Skeletal muscle tissue (tissue), 3 donors: ENCODE measurements at regions not wholly inside any gene's neighbourhood (a gene's known extent, or its start where the extent isn't known, plus 50 kb on each side); places are given as distances from the start of the nearest gene placed in this dataset.

Experiments
- H3K27ac ChIP-seq: one replicate; pipeline ENCODE4 v1.7.0; 2013; ENCODE audit warnings: mild to moderate bottlenecking, low read depth, low read length, inconsistent platforms
- H3K27me3 ChIP-seq, 3 donors: one replicate each; pipeline ENCODE4 v1.7.0; 2013; ENCODE audit warnings: low read length in 3 of 3; ENCODE audit not compliant: control insufficient read depth in 3 of 3, insufficient read depth in 3 of 3
- H3K36me3 ChIP-seq, 3 donors: one replicate each; pipeline ENCODE4 v1.7.0; 2013; ENCODE audit warnings: low read length in 3 of 3; ENCODE audit not compliant: control insufficient read depth in 3 of 3, insufficient read depth in 3 of 3
- H3K4me1 ChIP-seq, 3 donors: one replicate each; pipeline ENCODE4 v1.7.0; 2013; ENCODE audit warnings: low read length in 3 of 3, mild to moderate bottlenecking in 3 of 3; ENCODE audit not compliant: control insufficient read depth in 3 of 3, insufficient read depth in 3 of 3
- H3K4me3 ChIP-seq, 3 donors: one replicate each; pipeline ENCODE4 v1.7.0; 2013; ENCODE audit warnings: low read length in 3 of 3
- H3K9ac ChIP-seq, 3 donors: one replicate each; pipeline ENCODE4 v1.7.0; 2013; ENCODE audit warnings: low read length in 3 of 3, mild to moderate bottlenecking in 3 of 3, moderate library complexity in 2 of 3, low read depth in 1 of 3
- H3K9me3 ChIP-seq, 3 donors: one replicate each; pipeline ENCODE4 v1.7.0; 2013; ENCODE audit warnings: low read length in 3 of 3; ENCODE audit not compliant: control insufficient read depth in 3 of 3
- donor health status: Osteomylitis.

DNA sequence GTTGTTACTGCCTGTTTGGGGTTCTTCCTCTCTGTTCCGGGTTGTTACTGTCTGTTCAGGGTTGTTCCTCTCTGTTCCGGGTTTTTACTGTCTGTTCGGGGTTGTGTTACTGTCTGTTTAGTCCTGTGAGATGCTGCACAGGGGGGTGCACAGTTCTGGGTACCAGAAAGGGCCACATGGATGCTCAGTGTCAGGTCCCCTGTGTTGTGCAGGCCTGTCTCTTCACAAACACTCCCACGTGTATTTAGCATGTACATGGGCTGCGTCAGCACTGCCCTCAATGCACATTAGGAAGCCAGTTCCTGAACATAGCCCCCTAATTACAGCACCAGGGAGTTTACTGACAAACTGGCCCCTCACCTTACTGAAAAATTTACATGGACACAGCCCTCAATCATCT, 118.5 kb downstream of the DLL1 start:
- Histone ChIP-seq H3K36me3 (no peaks in the 10 kb centered on the region), H3K27me3 (peaks cover 5 to 18% (median 7%) of the 10 kb centered on the region in 3 donors), H3K9ac (no peak overlapping the region), H3K9me3 (no peaks in the 10 kb centered on the region), H3K4me1 (peaks cover 8 to 13% (median 10%) of the 10 kb centered on the region in 3 donors), H3K27ac (no peak overlapping the region), H3K4me3 (no peak overlapping the region)

DNA sequence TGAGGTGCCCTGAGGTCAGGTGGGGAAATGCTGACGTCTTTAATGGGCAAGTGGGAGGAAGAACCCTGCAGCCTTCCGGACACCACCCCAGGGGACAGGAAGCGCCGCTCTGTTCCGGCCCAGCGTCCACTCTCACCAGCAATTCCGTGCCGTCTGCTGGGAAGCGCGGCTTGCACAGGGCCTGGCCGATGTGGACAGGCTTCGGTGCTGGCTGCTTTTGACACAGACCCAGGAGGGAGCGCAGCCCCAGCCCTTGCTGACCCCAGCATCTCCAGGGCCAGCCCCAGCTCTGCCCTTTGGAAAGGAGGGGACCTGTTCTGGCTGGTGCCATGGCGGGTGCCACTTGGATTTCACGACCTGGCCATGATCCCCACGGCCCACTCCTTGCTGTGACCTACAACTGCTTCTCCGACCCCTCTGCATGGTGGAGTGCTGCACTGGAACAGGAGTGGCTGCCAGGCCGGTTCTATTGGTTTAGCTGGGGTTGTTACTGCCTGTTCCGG, 123.2 kb downstream of the DLL1 start:
- peak overlapping the region in 1 of 3 donors; percentile 57 for H3K9ac ChIP-seq
- H3K27me3 ChIP-seq, result peaks cover 5 to 52% (median 20%) of the 10 kb centered on the region in 3 donors
- H3K36me3 ChIP-seq, result no peaks in the 10 kb centered on the region
- H3K4me3 ChIP-seq, result peak overlapping the region in 2 of 3 donors; percentile 35 to 41
- peak overlapping the region; percentile 30 for H3K27ac ChIP-seq
- peaks cover 24 to 25% (median 24%) of the 10 kb centered on the region in 3 donors for H3K4me1 ChIP-seq
- H3K9me3 ChIP-seq, result no peaks in the 10 kb centered on the region

DNA sequence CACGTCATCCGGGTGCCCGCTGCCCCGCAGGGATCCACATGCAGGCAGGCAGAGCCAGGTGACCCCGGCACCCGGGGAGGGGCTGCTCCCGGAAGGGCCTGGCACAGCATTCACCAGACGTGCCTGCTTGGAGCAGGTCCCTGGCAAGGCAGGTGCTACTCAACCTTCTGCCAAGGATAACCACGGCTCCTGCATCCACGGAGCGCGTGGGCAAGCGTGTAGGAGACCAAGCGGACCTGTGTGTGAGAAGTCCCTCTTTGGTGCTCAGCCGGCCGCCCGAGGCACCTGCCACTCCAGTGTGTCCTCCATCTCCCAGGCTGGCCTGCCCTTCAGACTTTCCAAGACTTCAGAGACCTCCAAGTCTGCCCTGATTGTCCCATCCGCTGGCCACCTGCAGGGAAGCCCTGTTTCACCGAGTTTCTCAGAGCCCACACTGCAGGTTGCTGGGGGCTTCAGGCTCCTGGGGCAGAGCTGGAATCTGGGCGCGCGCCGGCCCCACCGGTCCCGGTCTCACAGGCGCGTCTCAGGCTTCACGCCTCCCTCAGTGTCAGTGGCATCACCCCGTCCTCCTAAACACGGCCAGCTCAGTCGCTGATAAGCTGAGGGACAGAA, 124.3 kb downstream of the DLL1 start:
- H3K9ac ChIP-seq, result no peak overlapping the region
- peaks cover 24 to 25% (median 24%) of the 10 kb centered on the region in 3 donors for H3K4me1 ChIP-seq
- H3K36me3 ChIP-seq, result no peaks in the 10 kb centered on the region
- no peak overlapping the region for H3K4me3 ChIP-seq
- peaks cover 5 to 57% (median 20%) of the 10 kb centered on the region in 3 donors for H3K27me3 ChIP-seq
- H3K9me3 ChIP-seq, result no peaks in the 10 kb centered on the region
- no peak overlapping the region for H3K27ac ChIP-seq

DNA sequence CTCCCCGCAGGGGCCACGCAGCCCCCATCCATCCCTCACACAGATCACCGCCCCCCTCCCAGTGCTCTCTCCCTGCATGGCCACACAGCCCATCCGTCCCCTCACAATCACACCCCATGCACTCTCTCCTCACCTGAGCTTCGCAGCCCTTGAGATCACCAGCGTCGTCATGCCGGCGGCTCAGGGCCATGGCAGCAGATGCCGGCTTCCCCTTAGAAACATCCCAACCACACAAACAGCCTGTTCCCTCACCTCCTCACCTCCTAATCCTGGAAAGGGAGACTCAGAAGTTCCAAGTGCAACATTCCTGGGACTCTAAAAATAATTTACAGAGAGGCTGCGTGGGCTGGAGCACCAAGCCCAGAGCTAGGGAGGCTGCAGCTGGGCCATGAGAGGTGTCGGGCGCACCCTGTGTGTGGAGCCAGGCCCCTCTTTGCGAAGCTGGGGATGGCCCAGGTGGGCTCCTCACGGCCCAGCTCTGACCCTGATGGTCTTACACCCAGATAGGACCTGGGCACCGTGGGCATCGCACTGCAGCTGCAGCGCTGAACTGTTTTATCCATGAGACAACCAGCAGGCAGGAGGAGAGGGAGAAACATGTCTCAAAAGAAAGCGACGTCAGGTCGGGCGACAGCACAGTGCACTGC, 125.3 kb downstream of the DLL1 start:
- Histone ChIP-seq H3K27ac (no peak overlapping the region), H3K4me1 (peaks cover 24 to 25% (median 24%) of the 10 kb centered on the region in 3 donors), H3K9ac (peak overlapping the region; percentile 16 to 33 (median 23)), H3K9me3 (no peaks in the 10 kb centered on the region), H3K27me3 (peaks cover 5 to 57% (median 20%) of the 10 kb centered on the region in 3 donors), H3K36me3 (no peaks in the 10 kb centered on the region), H3K4me3 (peak overlapping the region in 1 of 3 donors; percentile 22)

DNA sequence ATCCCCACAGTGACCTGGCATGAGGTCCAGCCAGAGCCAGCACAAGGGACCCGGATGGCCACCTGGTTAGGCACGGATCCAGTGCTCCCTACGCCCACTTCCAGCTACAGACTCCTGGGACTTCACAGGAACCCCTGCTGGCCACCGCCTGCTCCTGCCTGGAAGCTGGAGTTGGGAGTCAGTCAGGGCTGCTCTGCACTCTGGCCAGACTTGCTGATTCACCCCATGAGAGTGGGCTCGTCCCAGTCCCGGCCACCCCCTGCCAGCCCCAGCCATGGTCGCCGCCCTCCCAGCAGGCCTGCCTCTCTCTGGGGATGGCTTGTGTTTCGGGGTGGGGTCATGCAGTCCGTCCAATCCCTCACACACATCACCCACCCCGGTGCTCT, 125.8 kb downstream of the DLL1 start:
- H3K27me3 ChIP-seq, result peaks cover 5 to 57% (median 20%) of the 10 kb centered on the region in 3 donors
- H3K9ac ChIP-seq, result peak overlapping the region in 2 of 3 donors; percentile 33
- peaks cover 24 to 25% (median 24%) of the 10 kb centered on the region in 3 donors for H3K4me1 ChIP-seq
- no peaks in the 10 kb centered on the region for H3K9me3 ChIP-seq
- no peaks in the 10 kb centered on the region for H3K36me3 ChIP-seq
- no peak overlapping the region for H3K4me3 ChIP-seq
- no peak overlapping the region for H3K27ac ChIP-seq

DNA sequence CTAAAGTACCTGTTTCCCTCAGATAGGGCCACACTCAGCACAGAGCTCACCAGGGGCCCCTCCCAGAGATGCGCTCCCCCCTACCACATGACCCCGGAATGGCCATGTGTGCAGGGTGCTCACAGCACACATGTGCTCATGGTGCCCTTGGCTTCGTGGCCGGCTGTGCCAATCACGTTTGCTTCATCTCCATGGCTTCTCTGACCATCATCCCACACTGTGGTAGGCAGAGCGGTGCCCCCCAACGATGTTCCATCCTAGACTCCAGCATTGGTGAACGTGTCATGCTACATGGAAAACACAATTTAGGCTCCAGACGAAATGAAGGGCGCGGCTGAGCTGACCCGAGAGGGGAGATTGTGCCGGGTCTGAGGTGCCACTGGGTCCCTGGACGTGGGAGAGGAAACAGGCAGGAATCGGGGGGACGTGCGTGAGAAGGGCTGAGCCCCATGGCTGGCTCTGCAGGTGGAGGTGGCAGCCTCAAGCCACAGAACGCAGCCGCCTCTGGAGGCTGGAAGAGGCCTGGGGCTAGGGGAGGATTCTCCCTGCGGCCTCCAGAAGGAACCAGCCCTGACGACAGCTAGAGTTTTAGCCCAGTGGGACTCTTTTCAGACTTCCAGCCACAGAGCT, 126.5 kb downstream of the DLL1 start:
- Histone ChIP-seq H3K9me3 (no peaks in the 10 kb centered on the region), H3K4me1 (peaks cover 24 to 25% (median 24%) of the 10 kb centered on the region in 3 donors), H3K27ac (no peak overlapping the region), H3K9ac (peak overlapping the region in 1 of 3 donors; percentile 33), H3K36me3 (no peaks in the 10 kb centered on the region), H3K4me3 (no peak overlapping the region), H3K27me3 (peaks cover 5 to 57% (median 23%) of the 10 kb centered on the region in 3 donors)

DNA sequence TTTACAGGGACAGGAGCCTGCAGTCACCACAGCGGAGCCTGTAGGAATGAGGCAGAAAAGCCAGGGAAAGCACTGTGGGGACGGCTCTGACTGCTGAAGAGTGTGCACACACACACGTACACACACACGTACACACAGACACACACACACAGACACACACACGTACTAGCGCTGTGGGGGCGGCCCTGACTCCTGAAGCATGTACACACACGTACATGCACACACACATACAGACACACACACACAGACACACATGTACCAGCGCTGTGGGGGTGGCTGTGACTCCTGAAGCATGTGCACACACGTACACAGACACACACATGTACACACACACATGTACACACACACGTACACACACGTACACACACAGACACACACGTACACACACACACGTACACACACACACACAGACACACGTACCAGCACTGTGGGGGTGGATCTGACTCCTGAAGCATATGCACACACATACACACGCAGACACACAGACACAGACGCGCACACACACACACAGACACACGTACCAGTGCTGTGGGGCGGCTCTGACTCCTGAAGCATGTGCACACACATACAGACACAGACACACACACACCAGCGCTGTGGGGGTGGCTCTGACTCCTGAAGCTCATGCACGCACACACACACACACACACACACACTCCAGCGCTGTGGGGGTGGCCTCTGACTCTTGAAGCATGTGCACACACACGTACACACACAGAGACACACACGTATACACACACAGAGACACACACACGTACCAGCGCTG, 127.3 kb downstream of the DLL1 start:
- Histone ChIP-seq H3K27me3 (peaks cover 5 to 50% (median 23%) of the 10 kb centered on the region in 3 donors), H3K4me1 (peaks cover 24 to 25% (median 24%) of the 10 kb centered on the region in 3 donors), H3K36me3 (no peaks in the 10 kb centered on the region), H3K4me3 (no peak overlapping the region), H3K27ac (no peak overlapping the region), H3K9ac (no peak overlapping the region), H3K9me3 (no peaks in the 10 kb centered on the region)

DNA sequence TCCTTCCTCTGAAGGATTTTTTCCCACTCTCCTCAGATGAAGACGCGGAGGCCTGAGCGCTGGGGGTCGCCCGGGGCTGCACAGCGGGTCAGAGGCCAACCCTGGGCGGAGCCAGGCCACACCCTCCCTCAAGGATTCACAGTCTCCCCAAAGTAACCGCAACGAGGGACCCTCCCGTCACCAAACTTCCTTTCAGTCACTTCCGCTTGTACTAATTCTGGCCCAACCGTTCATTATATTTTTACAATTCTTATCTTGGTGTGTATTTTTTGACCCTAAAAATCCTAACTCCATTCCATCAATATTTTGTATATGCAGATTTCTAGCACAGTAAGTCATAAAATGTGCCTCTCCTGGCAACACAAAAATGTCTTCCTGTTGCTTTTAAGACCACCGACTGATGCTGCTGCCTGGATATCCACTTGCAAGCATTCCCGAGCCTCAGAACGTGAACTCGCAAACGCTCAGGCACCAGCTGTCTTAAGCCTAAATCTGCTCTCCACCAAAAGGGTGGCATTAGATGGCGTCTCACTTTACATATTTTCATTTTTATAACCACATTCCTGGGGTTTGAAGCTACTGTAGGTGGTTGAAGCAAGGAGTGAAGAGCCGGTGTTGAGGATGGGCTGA, 128.0 kb downstream of the DLL1 start:
- H3K4me1 ChIP-seq, result peaks cover 24 to 25% (median 24%) of the 10 kb centered on the region in 3 donors
- H3K36me3 ChIP-seq, result no peaks in the 10 kb centered on the region
- peaks cover 5 to 44% (median 20%) of the 10 kb centered on the region in 3 donors for H3K27me3 ChIP-seq
- H3K9ac ChIP-seq, result no peak overlapping the region
- no peak overlapping the region for H3K4me3 ChIP-seq
- no peak overlapping the region for H3K27ac ChIP-seq
- H3K9me3 ChIP-seq, result no peaks in the 10 kb centered on the region

DNA sequence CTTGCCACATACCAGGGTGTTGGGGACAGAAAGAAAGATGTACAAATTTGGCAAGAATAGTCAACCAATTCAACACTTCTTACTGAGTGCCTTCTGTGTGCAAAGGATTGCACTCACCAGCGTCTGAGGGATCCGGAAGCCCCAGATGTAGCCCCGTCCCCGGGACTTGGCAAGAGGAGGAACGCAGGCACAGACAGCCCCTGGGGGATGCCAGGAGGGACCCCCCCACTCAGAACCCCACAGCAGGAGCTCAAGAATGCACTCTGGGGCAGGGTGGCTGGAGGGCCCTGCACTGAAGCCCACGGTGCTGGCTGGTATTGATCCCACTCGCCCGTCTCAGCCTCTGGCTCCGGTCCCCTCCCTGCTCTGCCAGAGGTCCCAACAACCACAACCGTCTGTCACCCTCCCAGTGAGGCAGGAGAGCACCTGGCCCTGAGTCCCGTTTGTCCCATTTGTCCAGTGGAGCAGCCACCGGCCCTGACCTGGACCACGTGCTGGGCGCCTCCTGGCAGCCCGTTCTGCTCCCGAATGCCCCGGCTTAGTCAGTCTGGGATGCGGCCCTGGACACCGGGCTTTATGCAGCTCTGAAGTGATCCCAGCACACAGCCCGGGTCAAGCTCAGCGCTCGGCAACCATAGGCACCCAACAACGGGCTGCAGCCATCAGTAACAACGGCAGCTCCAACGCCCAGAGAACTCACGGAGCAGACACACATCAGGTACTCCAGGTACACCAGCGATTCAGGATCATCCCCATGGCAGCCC, 128.7 kb downstream of the DLL1 start:
- Histone ChIP-seq H3K9ac (no peak overlapping the region), H3K4me3 (no peak overlapping the region), H3K27me3 (peaks cover 0 to 37% (median 14%) of the 10 kb centered on the region in 3 donors), H3K9me3 (no peaks in the 10 kb centered on the region), H3K4me1 (peaks cover 24 to 25% (median 24%) of the 10 kb centered on the region in 3 donors), H3K36me3 (no peaks in the 10 kb centered on the region), H3K27ac (no peak overlapping the region)
